DND-41 (cell line): ENCODE measurements at regions not wholly inside any gene's neighbourhood (a gene's known extent, or its start where the extent isn't known, plus 50 kb on each side); places are given as distances from the start of the nearest gene placed in this dataset.
"Not testable (repeated sequence)": the region's sequence is repeated elsewhere in the genome, so short reads cannot be mapped to it uniquely, and the experiment has no call there.

Experiments used
- CTCF ChIP-seq: IDR thresholded peaks from 2 replicates; pipeline ENCODE4 v1.5.1; 2012; ENCODE audit warnings: borderline replicate concordance, low read length, moderate library complexity, mild to moderate bottlenecking; ENCODE audit not compliant: poor library complexity, severe bottlenecking; ENCODE audit errors: extremely low read depth
- EZH2 ChIP-seq: IDR thresholded peaks from 3 replicates; pipeline ENCODE4 v1.6.1; 2012; ENCODE audit warnings: borderline replicate concordance, low read depth, mild to moderate bottlenecking, moderate library complexity, low read length, inconsistent platforms; ENCODE audit not compliant: severe bottlenecking

- TF ChIP-seq CTCF, EZH2: not testable (repeated sequence)
These were observed 320.0 kb upstream of the PLGLB1 start for GRCh38 chr2:87341601-87342014.
